ENCODE measurements at regions not wholly inside any gene's neighbourhood (a gene's known extent, or its start where the extent isn't known, plus 50 kb on each side); places are given as distances from the start of the nearest gene placed in this dataset.
A peak's percentile ranks its signal among the peaks of the same experiment; 100 is the strongest.

DNA sequence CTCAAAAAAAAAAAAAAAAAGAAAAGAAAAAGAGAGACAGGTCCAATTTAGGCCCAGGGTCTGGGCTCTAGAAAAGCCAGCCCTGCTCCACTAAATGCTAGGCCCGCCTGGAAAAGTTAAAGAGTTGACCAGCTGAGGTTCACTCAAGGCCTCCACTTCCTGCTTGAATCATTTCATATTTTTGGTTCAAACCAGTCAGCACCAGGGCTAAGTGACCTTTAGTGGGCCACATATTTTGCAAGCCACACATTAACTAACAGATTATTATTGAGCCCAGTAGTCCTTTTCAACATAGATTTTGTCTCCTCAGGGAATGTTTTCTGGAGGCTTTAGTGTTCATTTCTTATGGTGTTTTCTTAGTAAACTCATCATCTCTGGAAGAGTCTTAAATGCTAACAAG is 156.6 kb downstream of the TLR4 start:
- Histone ChIP-seq H3K4me3 (replicated peaks; ENCODE audit: low read depth, low read length) (no peak overlapping the region), H3K36me3 (ENCODE audit: control insufficient read depth, insufficient read depth, low read length) (no peaks in the 10 kb centered on the region), H3K27me3 (replicated peaks; ENCODE audit: control insufficient read depth, insufficient read depth, low read length) (no peaks in the 10 kb centered on the region)
- DNase-seq (ENCODE audit: extremely low read depth, insufficient read length): no peak
- TF ChIP-seq, protein P1, sequence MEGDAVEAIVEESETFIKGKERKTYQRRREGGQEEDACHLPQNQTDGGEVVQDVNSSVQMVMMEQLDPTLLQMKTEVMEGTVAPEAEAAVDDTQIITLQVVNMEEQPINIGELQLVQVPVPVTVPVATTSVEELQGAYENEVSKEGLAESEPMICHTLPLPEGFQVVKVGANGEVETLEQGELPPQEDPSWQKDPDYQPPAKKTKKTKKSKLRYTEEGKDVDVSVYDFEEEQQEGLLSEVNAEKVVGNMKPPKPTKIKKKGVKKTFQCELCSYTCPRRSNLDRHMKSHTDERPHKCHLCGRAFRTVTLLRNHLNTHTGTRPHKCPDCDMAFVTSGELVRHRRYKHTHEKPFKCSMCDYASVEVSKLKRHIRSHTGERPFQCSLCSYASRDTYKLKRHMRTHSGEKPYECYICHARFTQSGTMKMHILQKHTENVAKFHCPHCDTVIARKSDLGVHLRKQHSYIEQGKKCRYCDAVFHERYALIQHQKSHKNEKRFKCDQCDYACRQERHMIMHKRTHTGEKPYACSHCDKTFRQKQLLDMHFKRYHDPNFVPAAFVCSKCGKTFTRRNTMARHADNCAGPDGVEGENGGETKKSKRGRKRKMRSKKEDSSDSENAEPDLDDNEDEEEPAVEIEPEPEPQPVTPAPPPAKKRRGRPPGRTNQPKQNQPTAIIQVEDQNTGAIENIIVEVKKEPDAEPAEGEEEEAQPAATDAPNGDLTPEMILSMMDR (IDR thresholded peaks at IDR 0.05; ENCODE audit: insufficient read depth, low read length, poor library complexity, severe bottlenecking): no peak

- Histone ChIP-seq H3K27me3 (replicated peaks; ENCODE audit: control insufficient read depth, insufficient read depth, low read length) (no peaks in the 10 kb centered on the region), H3K4me3 (replicated peaks; ENCODE audit: low read depth, low read length) (no peak overlapping the region), H3K36me3 (ENCODE audit: control insufficient read depth, insufficient read depth, low read length) (no peaks in the 10 kb centered on the region)
- no peak for DNase-seq (ENCODE audit: extremely low read depth, insufficient read length)
- TF ChIP-seq, protein P1 (IDR thresholded peaks at IDR 0.05; ENCODE audit: insufficient read depth, low read length, poor library complexity, severe bottlenecking): no peak
Observed at GRCh38 chr9:117864385-117865057, 160.3 kb downstream of the TLR4 start.

- Histone ChIP-seq H3K36me3 (ENCODE audit: control insufficient read depth, insufficient read depth, low read length) (no peaks in the 10 kb centered on the region), H3K27me3 (replicated peaks; ENCODE audit: control insufficient read depth, insufficient read depth, low read length) (no peaks in the 10 kb centered on the region; the same call in 1 of the 2 replicates), H3K4me3 (replicated peaks; ENCODE audit: low read depth, low read length) (no peak overlapping the region)
- DNase-seq (ENCODE audit: extremely low read depth, insufficient read length): no peak
- TF ChIP-seq, protein P1 (IDR thresholded peaks at IDR 0.05; ENCODE audit: insufficient read depth, low read length, poor library complexity, severe bottlenecking): no peak
Observed at GRCh38 chr9:117868594-117868993, 164.4 kb downstream of the TLR4 start.

- Histone ChIP-seq H3K36me3 (ENCODE audit: control insufficient read depth, insufficient read depth, low read length) (no peaks in the 10 kb centered on the region), H3K4me3 (replicated peaks; ENCODE audit: low read depth, low read length) (no peak overlapping the region), H3K27me3 (replicated peaks; ENCODE audit: control insufficient read depth, insufficient read depth, low read length) (no peaks in the 10 kb centered on the region; the same call in 1 of the 2 replicates)
- no peak for DNase-seq (ENCODE audit: extremely low read depth, insufficient read length)
- TF ChIP-seq, protein P1 (IDR thresholded peaks at IDR 0.05; ENCODE audit: insufficient read depth, low read length, poor library complexity, severe bottlenecking): peak; percentile 28
Observed at GRCh38 chr9:117869287-117869686, 165.1 kb downstream of the TLR4 start.

DNA sequence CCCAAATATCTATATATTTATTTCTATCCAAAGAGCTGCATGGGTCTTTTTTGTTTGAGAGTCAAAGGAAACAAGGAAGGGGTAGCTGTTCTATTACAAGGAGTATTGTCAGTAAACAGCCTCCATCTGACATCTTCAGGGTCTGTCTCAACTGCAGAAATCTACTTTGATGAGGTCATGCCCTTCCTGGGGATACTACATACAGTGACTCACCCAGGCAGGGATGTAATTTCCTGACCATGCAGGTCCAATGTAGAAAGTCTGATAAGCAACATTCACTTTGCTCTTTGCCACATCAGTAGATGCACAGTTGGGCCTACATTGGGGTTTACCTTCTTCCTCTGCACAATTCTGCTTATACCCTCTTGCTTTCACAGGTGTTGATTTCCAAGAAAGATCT is 165.5 kb downstream of the TLR4 start:
- DNase-seq (ENCODE audit: extremely low read depth, insufficient read length): no peak
- TF ChIP-seq, protein P1 (IDR thresholded peaks at IDR 0.05; ENCODE audit: insufficient read depth, low read length, poor library complexity, severe bottlenecking): no peak
- Histone ChIP-seq H3K4me3 (replicated peaks; ENCODE audit: low read depth, low read length) (no peak overlapping the region), H3K36me3 (ENCODE audit: control insufficient read depth, insufficient read depth, low read length) (no peaks in the 10 kb centered on the region), H3K27me3 (replicated peaks; ENCODE audit: control insufficient read depth, insufficient read depth, low read length) (no peaks in the 10 kb centered on the region; the same call in 1 of the 2 replicates)
